Fibroblast of mammary gland (primary cell): ENCODE measurements at regions not wholly inside any gene's neighbourhood (a gene's known extent, or its start where the extent isn't known, plus 50 kb on each side); places are given as distances from the start of the nearest gene placed in this dataset.

Source experiments
- DNase-seq: peaks from one replicate; pipeline ENCODE4 v3.0.0-alpha.2; 2010; ENCODE audit warnings: low read depth
- H3K4me3 ChIP-seq: 2 replicates; pipeline ENCODE4 v1.5.1; 2011; ENCODE audit warnings: low read depth, mild to moderate bottlenecking, low read length, moderate library complexity; ENCODE audit not compliant: control insufficient read depth
- CTCF ChIP-seq: conservative IDR thresholded peaks from 2 replicates; pipeline ENCODE4 v1.5.1; 2011; ENCODE audit warnings: low read depth, low read length, inconsistent platforms; ENCODE audit not compliant: control insufficient read depth, insufficient read depth

- no peak for TF ChIP-seq CTCF
- DNase-seq, result no peak
- H3K4me3 ChIP-seq, result no peak overlapping the region
These were observed 404.0 kb upstream of the RAB6C start for GRCh38 chr2:129575431-129575830.

GRCh38 chr2:129575880-129576279 is 403.6 kb upstream of the RAB6C start:
- no peak overlapping the region for H3K4me3 ChIP-seq
- no peak for DNase-seq
- no peak for TF ChIP-seq CTCF

- DNase-seq, result no peak
- no peak for TF ChIP-seq CTCF
- H3K4me3 ChIP-seq, result no peak overlapping the region
These were observed 399.5 kb upstream of the RAB6C start for GRCh38 chr2:129580001-129580400.

- H3K4me3 ChIP-seq, result no peak overlapping the region
- no peak for TF ChIP-seq CTCF
- DNase-seq, result no peak
These were observed 393.7 kb upstream of the RAB6C start for GRCh38 chr2:129585760-129586159.

GRCh38 chr2:129587426-129588064 is 391.9 kb upstream of the RAB6C start:
- no peak for DNase-seq
- no peak for TF ChIP-seq CTCF
- H3K4me3 ChIP-seq, result no peak overlapping the region

GRCh38 chr2:129604560-129604959 is 374.9 kb upstream of the RAB6C start:
- DNase-seq, result no peak
- TF ChIP-seq CTCF, result no peak
- H3K4me3 ChIP-seq, result no peak overlapping the region

GRCh38 chr2:129605646-129606045 is 373.8 kb upstream of the RAB6C start:
- DNase-seq, result no peak
- H3K4me3 ChIP-seq, result no peak overlapping the region
- TF ChIP-seq CTCF, result no peak
